Neural cell (in vitro differentiated cells): ENCODE measurements at regions not wholly inside any gene's neighbourhood (a gene's known extent, or its start where the extent isn't known, plus 50 kb on each side); places are given as distances from the start of the nearest gene placed in this dataset.

Experiments
- H2AFZ ChIP-seq: fragments of 200-600, 300-800 bp; sonication (generic), shearing (Covaris generic); 2 replicates; pipeline ENCODE4 v1.6.0; 2014; ENCODE audit warnings: low read depth, mild to moderate bottlenecking, antibody characterized with exemption, low read length, moderate library complexity
- H3F3A ChIP-seq: fragments of 200-600 bp; shearing (Covaris generic); 2 replicates; pipeline ENCODE4 v1.6.1; 2016; ENCODE audit warnings: mild to moderate bottlenecking, moderate library complexity, mixed read lengths, antibody characterized with exemption, low read length; ENCODE audit not compliant: insufficient read depth, poor library complexity, severe bottlenecking
- H3K27ac ChIP-seq: fragments of 200-600, 300-800 bp; sonication (generic), shearing (Covaris generic); 2 replicates; pipeline ENCODE4 v1.5.1; 2014; ENCODE audit warnings: mild to moderate bottlenecking, low read length, moderate library complexity
- H3K27me3 ChIP-seq: fragments of 300-800, 200-600 bp; sonication (generic), shearing (Covaris generic); 2 replicates; pipeline ENCODE4 v1.6.0; 2014; ENCODE audit warnings: mild to moderate bottlenecking, low read depth, low read length, moderate library complexity; ENCODE audit not compliant: insufficient read depth
- H3K36me3 ChIP-seq: fragments of 300-800, 200-600 bp; sonication (generic), shearing (Covaris generic); 2 replicates; pipeline ENCODE4 v1.5.1; 2014; ENCODE audit warnings: mild to moderate bottlenecking, antibody characterized with exemption, low read length, moderate library complexity; ENCODE audit not compliant: insufficient read depth
- H3K4me2 ChIP-seq: fragments of 300-800, 200-600 bp; sonication (generic), shearing (Covaris generic); 2 replicates; pipeline ENCODE4 v1.6.0; 2014; ENCODE audit warnings: mild to moderate bottlenecking, low read length
- H3K4me3 ChIP-seq: fragments of 300-800, 200-600 bp; sonication (generic), shearing (Covaris generic); 2 replicates; pipeline ENCODE4 v1.5.1; 2014; ENCODE audit warnings: mild to moderate bottlenecking, low read length, moderate library complexity
- H3K79me2 ChIP-seq: fragments of 200-600 bp; shearing (Covaris generic); replicated peaks from 2 replicates; pipeline ENCODE4 v1.6.0; 2014; ENCODE audit warnings: mild to moderate bottlenecking, low read length, moderate library complexity; ENCODE audit not compliant: insufficient read depth
- H3K9ac ChIP-seq: fragments of 300-800, 200-600 bp; sonication (generic), shearing (Covaris generic); 2 replicates; pipeline ENCODE4 v1.6.1; 2016; ENCODE audit warnings: mild to moderate bottlenecking, low read length, mixed read lengths
- H3K9me2 ChIP-seq: fragments of 200-600 bp; shearing (Covaris generic); 2 replicates; pipeline ENCODE4 v1.6.1; 2016; ENCODE audit warnings: mild to moderate bottlenecking, low read length, mixed read lengths; ENCODE audit not compliant: insufficient read depth
- H3K9me3 ChIP-seq: fragments of 200-600, 300-800 bp; sonication (generic), shearing (Covaris generic); 2 replicates; pipeline ENCODE4 v1.6.1; 2016; ENCODE audit warnings: mild to moderate bottlenecking, mixed run types, low read length, moderate library complexity, mixed read lengths
- H4K20me1 ChIP-seq: fragments of 200-600 bp; shearing (Covaris generic); 2 replicates; pipeline ENCODE4 v1.6.1; 2016; ENCODE audit warnings: mild to moderate bottlenecking, mixed run types; ENCODE audit not compliant: insufficient read depth
- EP300 ChIP-seq: fragments of 450-650 bp; conservative IDR thresholded peaks from 2 replicates; pipeline ENCODE4 v1.6.1; 2014; ENCODE audit warnings: antibody characterized with exemption, mild to moderate bottlenecking, moderate library complexity; ENCODE audit not compliant: poor library complexity, severe bottlenecking
- EZH2 ChIP-seq: fragments of 200-600, 300-800 bp; shearing (Covaris generic), sonication (generic); IDR thresholded peaks from 2 replicates; pipeline ENCODE4 v1.6.1; 2014; ENCODE audit warnings: antibody characterized with exemption, low read length, borderline replicate concordance, mild to moderate bottlenecking; ENCODE audit not compliant: insufficient read depth, poor library complexity, severe bottlenecking
- MXI1 ChIP-seq: fragments of 450-650 bp; conservative IDR thresholded peaks from 2 replicates; pipeline ENCODE4 v1.6.1; 2014; ENCODE audit warnings: antibody characterized with exemption, mild to moderate bottlenecking; ENCODE audit not compliant: poor library complexity, severe bottlenecking
- POLR2AphosphoS5 ChIP-seq: IDR thresholded peaks from 2 replicates; pipeline ENCODE4 v1.6.1; 2012
- RAD21 ChIP-seq: fragments of 450-650 bp; conservative IDR thresholded peaks from 2 replicates; pipeline ENCODE4 v1.6.1; 2014; ENCODE audit warnings: antibody characterized with exemption, mild to moderate bottlenecking, moderate library complexity
- SMC3 ChIP-seq: fragments of 450-650 bp; conservative IDR thresholded peaks from 2 replicates; pipeline ENCODE4 v1.6.1; 2014; ENCODE audit warnings: antibody characterized with exemption, mild to moderate bottlenecking, moderate library complexity; ENCODE audit not compliant: poor library complexity
- TAF1 ChIP-seq: IDR thresholded peaks from 2 replicates; pipeline ENCODE4 v1.6.1; 2012; ENCODE audit warnings: low read depth
- TF ChIP-seq, protein P1 (sequence below): fragments of 450-650 bp; IDR thresholded peaks from 2 replicates; pipeline ENCODE4 v1.5.1; 2014; ENCODE audit warnings: antibody characterized with exemption, mild to moderate bottlenecking, moderate library complexity; ENCODE audit not compliant: poor library complexity, severe bottlenecking
- TF ChIP-seq, protein P2 (sequence below): IDR thresholded peaks from 2 replicates; pipeline ENCODE4 v1.6.1; 2012; ENCODE audit warnings: borderline replicate concordance

DNA sequence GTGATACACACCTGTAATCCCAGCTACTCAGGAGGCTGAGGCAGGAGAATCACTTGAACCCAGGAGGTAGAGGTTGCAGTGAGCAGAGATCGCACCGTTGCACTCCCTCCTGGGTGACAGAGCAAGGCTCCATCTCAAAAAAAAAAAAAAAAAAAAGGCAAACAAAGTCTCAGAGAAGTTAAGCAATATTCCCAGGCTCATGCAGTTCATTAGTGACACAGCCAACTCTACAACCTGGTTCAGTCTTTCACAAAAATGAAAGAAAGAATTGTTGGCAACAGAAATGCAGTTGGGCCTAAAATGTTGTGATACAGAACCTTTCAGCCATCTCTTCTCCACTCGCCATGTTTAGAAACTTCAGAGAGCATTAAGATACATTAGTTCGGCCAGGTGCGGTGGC, 242.1 kb downstream of the LTN1 start:
- Histone ChIP-seq H3K9me3 (no peaks in the 10 kb centered on the region), H3K4me3 (no peak overlapping the region), H4K20me1 (no peaks in the 10 kb centered on the region), H3F3A (no peaks in the 10 kb centered on the region), H3K4me2 (no peak overlapping the region), H3K79me2 (no peaks in the 10 kb centered on the region), H3K27ac (no peak overlapping the region), H3K27me3 (no peaks in the 10 kb centered on the region), H3K36me3 (no peaks in the 10 kb centered on the region), H3K9me2 (no peaks in the 10 kb centered on the region), H3K9ac (no peak overlapping the region), H2AFZ (no peak overlapping the region)
- TF ChIP-seq EP300 (no peak), SMC3 (no peak), POLR2AphosphoS5 (no peak), EZH2 (no peak), RAD21 (no peak), TAF1 (no peak), MXI1 (no peak)
- TF ChIP-seq, protein P1, sequence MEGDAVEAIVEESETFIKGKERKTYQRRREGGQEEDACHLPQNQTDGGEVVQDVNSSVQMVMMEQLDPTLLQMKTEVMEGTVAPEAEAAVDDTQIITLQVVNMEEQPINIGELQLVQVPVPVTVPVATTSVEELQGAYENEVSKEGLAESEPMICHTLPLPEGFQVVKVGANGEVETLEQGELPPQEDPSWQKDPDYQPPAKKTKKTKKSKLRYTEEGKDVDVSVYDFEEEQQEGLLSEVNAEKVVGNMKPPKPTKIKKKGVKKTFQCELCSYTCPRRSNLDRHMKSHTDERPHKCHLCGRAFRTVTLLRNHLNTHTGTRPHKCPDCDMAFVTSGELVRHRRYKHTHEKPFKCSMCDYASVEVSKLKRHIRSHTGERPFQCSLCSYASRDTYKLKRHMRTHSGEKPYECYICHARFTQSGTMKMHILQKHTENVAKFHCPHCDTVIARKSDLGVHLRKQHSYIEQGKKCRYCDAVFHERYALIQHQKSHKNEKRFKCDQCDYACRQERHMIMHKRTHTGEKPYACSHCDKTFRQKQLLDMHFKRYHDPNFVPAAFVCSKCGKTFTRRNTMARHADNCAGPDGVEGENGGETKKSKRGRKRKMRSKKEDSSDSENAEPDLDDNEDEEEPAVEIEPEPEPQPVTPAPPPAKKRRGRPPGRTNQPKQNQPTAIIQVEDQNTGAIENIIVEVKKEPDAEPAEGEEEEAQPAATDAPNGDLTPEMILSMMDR: no peak
- TF ChIP-seq, protein P2, sequence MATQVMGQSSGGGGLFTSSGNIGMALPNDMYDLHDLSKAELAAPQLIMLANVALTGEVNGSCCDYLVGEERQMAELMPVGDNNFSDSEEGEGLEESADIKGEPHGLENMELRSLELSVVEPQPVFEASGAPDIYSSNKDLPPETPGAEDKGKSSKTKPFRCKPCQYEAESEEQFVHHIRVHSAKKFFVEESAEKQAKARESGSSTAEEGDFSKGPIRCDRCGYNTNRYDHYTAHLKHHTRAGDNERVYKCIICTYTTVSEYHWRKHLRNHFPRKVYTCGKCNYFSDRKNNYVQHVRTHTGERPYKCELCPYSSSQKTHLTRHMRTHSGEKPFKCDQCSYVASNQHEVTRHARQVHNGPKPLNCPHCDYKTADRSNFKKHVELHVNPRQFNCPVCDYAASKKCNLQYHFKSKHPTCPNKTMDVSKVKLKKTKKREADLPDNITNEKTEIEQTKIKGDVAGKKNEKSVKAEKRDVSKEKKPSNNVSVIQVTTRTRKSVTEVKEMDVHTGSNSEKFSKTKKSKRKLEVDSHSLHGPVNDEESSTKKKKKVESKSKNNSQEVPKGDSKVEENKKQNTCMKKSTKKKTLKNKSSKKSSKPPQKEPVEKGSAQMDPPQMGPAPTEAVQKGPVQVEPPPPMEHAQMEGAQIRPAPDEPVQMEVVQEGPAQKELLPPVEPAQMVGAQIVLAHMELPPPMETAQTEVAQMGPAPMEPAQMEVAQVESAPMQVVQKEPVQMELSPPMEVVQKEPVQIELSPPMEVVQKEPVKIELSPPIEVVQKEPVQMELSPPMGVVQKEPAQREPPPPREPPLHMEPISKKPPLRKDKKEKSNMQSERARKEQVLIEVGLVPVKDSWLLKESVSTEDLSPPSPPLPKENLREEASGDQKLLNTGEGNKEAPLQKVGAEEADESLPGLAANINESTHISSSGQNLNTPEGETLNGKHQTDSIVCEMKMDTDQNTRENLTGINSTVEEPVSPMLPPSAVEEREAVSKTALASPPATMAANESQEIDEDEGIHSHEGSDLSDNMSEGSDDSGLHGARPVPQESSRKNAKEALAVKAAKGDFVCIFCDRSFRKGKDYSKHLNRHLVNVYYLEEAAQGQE: no peak

DNA sequence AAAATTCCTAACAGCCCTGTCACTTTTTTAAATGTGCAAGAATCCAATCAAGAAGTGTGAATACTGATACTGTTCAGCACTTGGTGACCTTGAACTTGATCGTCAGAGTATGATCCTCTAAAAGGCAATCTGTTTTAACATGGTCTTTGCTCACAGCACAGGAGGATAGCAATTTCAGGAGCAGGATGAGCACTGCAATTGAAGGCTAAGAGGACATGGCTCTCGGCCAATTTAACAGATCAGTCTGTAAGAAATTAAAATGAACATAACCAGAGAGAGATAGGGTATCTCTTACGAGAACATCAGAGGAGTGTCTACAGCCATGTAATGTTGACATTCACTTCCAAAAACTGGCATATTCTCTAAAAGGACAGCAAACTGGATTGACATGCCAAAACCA, 243.1 kb downstream of the LTN1 start:
- no peaks in the 10 kb centered on the region for H3K36me3 ChIP-seq
- H3K4me3 ChIP-seq: no peak overlapping the region
- H3K27ac ChIP-seq: no peak overlapping the region
- H2AFZ ChIP-seq: no peak overlapping the region
- H3K9me2 ChIP-seq: no peaks in the 10 kb centered on the region
- H3K9ac ChIP-seq: no peak overlapping the region
- no peaks in the 10 kb centered on the region for H3K79me2 ChIP-seq
- TF ChIP-seq, protein P2: no peak
- TF ChIP-seq, protein P1: no peak
- TF ChIP-seq MXI1 (no peak), RAD21 (no peak), TAF1 (no peak), SMC3 (no peak), EZH2 (no peak), EP300 (no peak), POLR2AphosphoS5 (no peak)
- no peaks in the 10 kb centered on the region for H4K20me1 ChIP-seq
- H3K27me3 ChIP-seq: no peaks in the 10 kb centered on the region
- H3K4me2 ChIP-seq: no peak overlapping the region
- no peaks in the 10 kb centered on the region for H3F3A ChIP-seq
- no peaks in the 10 kb centered on the region for H3K9me3 ChIP-seq
